CD4-positive, alpha-beta memory T cell (primary cell): ENCODE measurements at regions not wholly inside any gene's neighbourhood (a gene's known extent, or its start where the extent isn't known, plus 50 kb on each side); places are given as distances from the start of the nearest gene placed in this dataset.
"Not testable (repeated sequence)": the region's sequence is repeated elsewhere in the genome, so short reads cannot be mapped to it uniquely, and the experiment has no call there.

Source experiments
- CTCF ChIA-PET: fragments of 350-600 bp; sonication (Branson Sonifier 250); formaldehyde crosslinking; loops from one replicate; lab custom pipeline; 2021; ENCODE audit warnings: inconsistent platforms; ENCODE audit not compliant: partially characterized antibody; lab: Charles Lee
- POLR2A ChIA-PET: fragments of 350-600 bp; sonication (Branson Sonifier 250); formaldehyde crosslinking; loops from one replicate; lab custom pipeline; 2021; ENCODE audit not compliant: partially characterized antibody; lab: Charles Lee
- DNase-seq, 5 donors: peaks; one replicate each; pipeline versions ENCODE4 v3.0.0 to v3.0.0-alpha.2; 2020 to 2022; ENCODE audit warnings: mixed read lengths in 1 of 5
- H3K27ac ChIP-seq: one replicate; pipeline ENCODE4 v1.7.0; 2013; ENCODE audit warnings: low read depth, low read length
- H3K27me3 ChIP-seq: 2 replicates; pipeline ENCODE4 v1.7.0; 2013; ENCODE audit warnings: mild to moderate bottlenecking, low read length, moderate library complexity; ENCODE audit not compliant: insufficient read depth
- H3K36me3 ChIP-seq: 2 replicates; pipeline ENCODE4 v1.7.0; 2013; ENCODE audit warnings: mild to moderate bottlenecking, low read length, moderate library complexity; ENCODE audit not compliant: insufficient read depth
- H3K4me1 ChIP-seq: 2 replicates; pipeline ENCODE4 v1.7.0; 2013; ENCODE audit warnings: mild to moderate bottlenecking, low read length, moderate library complexity; ENCODE audit not compliant: insufficient read depth
- H3K4me3 ChIP-seq, 2 donors: one replicate each; pipeline ENCODE4 v1.7.0; 2013; ENCODE audit warnings: low read length in 2 of 2, mild to moderate bottlenecking in 1 of 2
- H3K9me3 ChIP-seq, 2 donors: one replicate each; pipeline ENCODE4 v1.7.0; 2013; ENCODE audit warnings: low read length in 2 of 2, control low read depth in 1 of 2; ENCODE audit not compliant: control insufficient read depth in 1 of 2
- H3K27ac Mint-ChIP-seq, 7 donors: one replicate each; pipeline ENCODE4 v1.8.0; 2020 to 2021; ENCODE audit warnings: mixed read lengths in 7 of 7, mild to moderate bottlenecking in 6 of 7, inconsistent platforms in 3 of 7, moderate library complexity in 3 of 7
- H3K27me3 Mint-ChIP-seq, 2 donors: one replicate each; pipeline ENCODE4 v1.8.0; 2020 to 2021; ENCODE audit warnings: mixed read lengths in 2 of 2
- H3K36me3 Mint-ChIP-seq, 2 donors: one replicate each; pipeline ENCODE4 v1.8.0; 2020 to 2021; ENCODE audit warnings: mixed read lengths in 2 of 2, inconsistent platforms in 1 of 2, mild to moderate bottlenecking in 1 of 2
- H3K4me1 Mint-ChIP-seq, 4 donors: one replicate each; pipeline ENCODE4 v1.8.0; 2020 to 2021; ENCODE audit warnings: mixed read lengths in 4 of 4, mild to moderate bottlenecking in 1 of 4
- H3K4me3 Mint-ChIP-seq, 8 donors: one replicate each; pipeline ENCODE4 v1.8.0; 2020 to 2021; ENCODE audit warnings: mixed read lengths in 8 of 8, mild to moderate bottlenecking in 7 of 8, moderate library complexity in 6 of 8, inconsistent platforms in 3 of 8
- H3K9me3 Mint-ChIP-seq, 8 donors: one replicate each; pipeline ENCODE4 v1.8.0; 2020 to 2021; ENCODE audit warnings: mixed read lengths in 8 of 8, mild to moderate bottlenecking in 5 of 8, inconsistent platforms in 3 of 8, moderate library complexity in 1 of 8
- intact Hi-C: fragments of 100-400 bp; cut with micrococcal nuclease; formaldehyde crosslinking; loops from one replicate; pipeline ENCODE4 v1.15.1; 2023

DNA sequence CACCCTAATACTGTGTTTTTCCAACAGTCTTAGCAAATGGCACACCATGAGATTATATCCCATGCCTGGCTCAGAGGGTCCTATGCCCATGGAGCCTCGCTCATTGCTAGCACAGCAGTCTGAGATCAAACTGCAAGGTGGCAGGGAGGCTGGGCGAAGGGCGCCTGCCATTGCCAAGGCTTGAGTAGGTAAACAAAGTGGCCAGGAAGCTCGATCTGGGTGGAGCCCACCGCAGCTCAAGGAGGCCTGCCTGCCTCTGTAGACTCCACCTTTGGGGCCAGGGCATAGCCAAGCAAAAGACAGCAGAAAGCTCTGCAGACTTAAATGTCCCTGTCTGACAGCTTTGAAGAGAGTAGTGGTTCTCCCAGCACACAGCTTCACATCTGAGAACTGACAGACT is 188.2 kb upstream of the ADGRL3 start:
- H3K36me3 Mint-ChIP-seq, H3K4me3 ChIP-seq, CTCF ChIA-PET, H3K36me3 ChIP-seq, H3K27me3 Mint-ChIP-seq, H3K4me1 Mint-ChIP-seq, H3K9me3 ChIP-seq, H3K27ac ChIP-seq, H3K4me1 ChIP-seq, POLR2A ChIA-PET, H3K27me3 ChIP-seq, DNase-seq, intact Hi-C loops, H3K4me3 Mint-ChIP-seq, H3K27ac Mint-ChIP-seq: not testable (repeated sequence)
- peaks cover 4 to 37% (median 24%) of the 10 kb centered on the region in 8 donors for H3K9me3 Mint-ChIP-seq

DNA sequence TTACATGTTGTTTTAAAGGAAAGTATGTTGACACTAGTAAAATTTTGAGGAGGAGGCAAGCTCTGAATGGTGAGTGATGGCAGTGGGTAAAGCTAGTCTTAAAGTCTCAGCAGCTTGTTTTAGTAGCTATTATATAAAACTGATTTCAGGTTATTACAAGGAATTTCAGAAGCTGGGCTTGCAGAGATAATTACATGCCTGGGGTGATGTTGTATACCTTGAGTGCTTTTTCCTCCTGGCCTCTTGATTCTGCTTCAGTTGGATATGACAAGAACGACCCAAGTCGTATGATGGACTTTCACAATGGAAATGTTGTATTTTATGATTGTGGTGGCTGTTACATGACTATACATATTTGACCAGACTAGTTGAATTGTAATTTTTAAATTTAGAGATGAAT is 175.5 kb upstream of the ADGRL3 start:
- H3K27me3 Mint-ChIP-seq = no peaks in the 10 kb centered on the region
- no peaks in the 10 kb centered on the region for H3K4me1 Mint-ChIP-seq
- no peaks in the 10 kb centered on the region for H3K9me3 ChIP-seq
- H3K27me3 ChIP-seq = no peaks in the 10 kb centered on the region
- peaks cover 0 to 17% (median 9%) of the 10 kb centered on the region in 8 donors for H3K9me3 Mint-ChIP-seq
- intact Hi-C loops = no loop called here
- ChIA-PET CTCF (no interaction called here), POLR2A (no interaction called here)
- no peaks in the 10 kb centered on the region for H3K4me1 ChIP-seq
- H3K4me3 Mint-ChIP-seq = no peak overlapping the region
- no peak overlapping the region for H3K4me3 ChIP-seq
- DNase-seq = no peak
- H3K36me3 Mint-ChIP-seq = no peaks in the 10 kb centered on the region
- H3K27ac Mint-ChIP-seq = no peak overlapping the region
- no peak overlapping the region for H3K27ac ChIP-seq
- H3K36me3 ChIP-seq = no peaks in the 10 kb centered on the region

GRCh38 chr4:61027939-61028338 is 172.2 kb upstream of the ADGRL3 start:
- ChIA-PET CTCF (no interaction called here), POLR2A (no interaction called here)
- intact Hi-C loops = no loop called here
- Mint-ChIP-seq H3K36me3 (no peaks in the 10 kb centered on the region), H3K4me3 (no peak overlapping the region), H3K9me3 (peaks cover 0 to 12% (median 7%) of the 10 kb centered on the region in 8 donors), H3K4me1 (no peaks in the 10 kb centered on the region), H3K27ac (no peak overlapping the region), H3K27me3 (no peaks in the 10 kb centered on the region)
- no peaks in the 10 kb centered on the region for H3K36me3 ChIP-seq
- no peak overlapping the region for H3K4me3 ChIP-seq
- DNase-seq = no peak
- no peaks in the 10 kb centered on the region for H3K9me3 ChIP-seq
- H3K27me3 ChIP-seq = no peaks in the 10 kb centered on the region
- no peaks in the 10 kb centered on the region for H3K4me1 ChIP-seq
- no peak overlapping the region for H3K27ac ChIP-seq

GRCh38 chr4:61036071-61036684 is 163.9 kb upstream of the ADGRL3 start:
- Histone ChIP-seq H3K27me3 (no peaks in the 10 kb centered on the region), H3K36me3 (no peaks in the 10 kb centered on the region), H3K4me1 (no peaks in the 10 kb centered on the region), H3K4me3 (no peak overlapping the region), H3K27ac (no peak overlapping the region), H3K9me3 (no peaks in the 10 kb centered on the region)
- ChIA-PET CTCF (no interaction called here), POLR2A (no interaction called here)
- Mint-ChIP-seq H3K36me3 (no peaks in the 10 kb centered on the region), H3K4me3 (no peak overlapping the region), H3K27me3 (no peaks in the 10 kb centered on the region), H3K9me3 (peaks cover 0 to 17% (median 7%) of the 10 kb centered on the region in 8 donors), H3K27ac (no peak overlapping the region), H3K4me1 (no peaks in the 10 kb centered on the region)
- intact Hi-C loops = no loop called here
- no peak for DNase-seq

DNA sequence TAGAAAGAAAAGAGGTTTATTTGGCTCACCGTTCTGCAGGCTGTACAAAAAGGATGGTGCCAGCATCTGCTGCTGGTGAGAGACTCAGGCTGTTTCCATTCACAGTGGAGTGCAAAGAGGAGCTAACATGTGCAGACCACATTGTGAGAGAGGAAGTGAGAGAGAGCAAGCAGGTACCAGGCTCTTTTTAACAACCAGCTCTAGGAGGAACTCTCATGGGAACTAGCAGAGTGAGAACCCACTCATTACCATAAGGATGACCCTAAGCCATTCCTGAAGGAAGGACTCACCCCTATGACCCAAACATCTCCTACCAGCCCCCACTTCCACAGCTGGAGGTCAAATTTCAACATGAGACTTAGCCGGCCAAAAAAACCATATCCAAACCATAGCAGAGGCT is 158.6 kb upstream of the ADGRL3 start:
- Mint-ChIP-seq H3K27me3 (no peaks in the 10 kb centered on the region), H3K27ac (no peak overlapping the region), H3K36me3 (no peaks in the 10 kb centered on the region), H3K4me1 (no peaks in the 10 kb centered on the region), H3K4me3 (no peak overlapping the region), H3K9me3 (peaks cover 1 to 20% (median 11%) of the 10 kb centered on the region in 8 donors)
- ChIA-PET CTCF (no interaction called here), POLR2A (no interaction called here)
- H3K4me1 ChIP-seq = no peaks in the 10 kb centered on the region
- H3K4me3 ChIP-seq = no peak overlapping the region
- no peaks in the 10 kb centered on the region for H3K9me3 ChIP-seq
- H3K27ac ChIP-seq = no peak overlapping the region
- intact Hi-C loops = no loop called here
- DNase-seq = no peak
- no peaks in the 10 kb centered on the region for H3K27me3 ChIP-seq
- no peaks in the 10 kb centered on the region for H3K36me3 ChIP-seq

GRCh38 chr4:61044837-61045236 is 155.3 kb upstream of the ADGRL3 start:
- Histone ChIP-seq H3K4me3 (no peak overlapping the region), H3K27ac (no peak overlapping the region), H3K9me3 (no peaks in the 10 kb centered on the region), H3K4me1 (no peaks in the 10 kb centered on the region), H3K36me3 (no peaks in the 10 kb centered on the region), H3K27me3 (no peaks in the 10 kb centered on the region)
- DNase-seq = no peak
- peaks cover 0 to 18% (median 8%) of the 10 kb centered on the region in 8 donors for H3K9me3 Mint-ChIP-seq
- no peaks in the 10 kb centered on the region for H3K27me3 Mint-ChIP-seq
- no peaks in the 10 kb centered on the region for H3K4me1 Mint-ChIP-seq
- H3K27ac Mint-ChIP-seq = no peak overlapping the region
- CTCF ChIA-PET = no interaction called here
- intact Hi-C loops = no loop called here
- no peaks in the 10 kb centered on the region for H3K36me3 Mint-ChIP-seq
- no peak overlapping the region for H3K4me3 Mint-ChIP-seq
- POLR2A ChIA-PET = no interaction called here

DNA sequence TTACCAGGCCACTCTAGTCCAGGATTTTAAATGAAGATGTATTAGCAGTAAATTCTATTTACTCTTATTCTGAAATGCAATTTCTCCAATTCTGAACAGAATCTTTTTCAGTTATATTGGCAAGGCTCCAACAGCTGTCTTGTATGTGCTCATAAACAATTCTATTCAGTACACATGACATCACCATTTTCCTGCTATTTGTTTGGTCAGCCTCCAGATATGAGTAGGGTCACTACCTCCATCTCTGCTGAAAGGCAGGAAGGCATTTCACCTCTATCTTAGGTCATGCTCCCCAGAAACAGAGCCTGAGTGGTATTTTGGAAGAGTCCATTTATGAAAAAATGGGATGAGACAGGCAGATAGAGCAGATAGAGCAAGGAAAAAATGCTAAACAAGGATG is 151.1 kb upstream of the ADGRL3 start:
- CTCF ChIA-PET = no interaction called here

DNA sequence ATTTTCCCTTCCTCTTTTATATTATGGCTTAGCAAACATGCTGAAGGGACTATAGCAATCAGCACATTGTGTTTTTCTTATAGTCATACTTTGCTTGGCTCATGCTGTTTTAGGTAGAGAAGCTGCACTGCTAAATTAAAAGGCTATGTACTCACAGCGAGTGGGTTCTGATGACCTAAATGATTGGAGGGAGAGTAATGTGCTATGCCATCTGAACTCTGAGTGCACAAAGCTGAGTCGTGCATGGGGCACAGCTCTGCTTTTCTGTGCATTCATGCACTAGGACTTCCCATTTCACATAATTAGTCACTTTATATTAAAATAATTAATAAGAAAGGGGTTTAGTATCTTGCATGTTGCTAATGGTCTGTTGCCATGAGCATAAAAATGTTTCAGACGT is 132.7 kb upstream of the ADGRL3 start:
- POLR2A ChIA-PET = no interaction called here
- CTCF ChIA-PET = no interaction called here
- no peaks in the 10 kb centered on the region for H3K27me3 Mint-ChIP-seq
- no peak for DNase-seq
- H3K36me3 Mint-ChIP-seq = no peaks in the 10 kb centered on the region
- H3K9me3 Mint-ChIP-seq = peaks cover 3 to 19% (median 10%) of the 10 kb centered on the region in 8 donors
- no peaks in the 10 kb centered on the region for H3K36me3 ChIP-seq
- no peak overlapping the region for H3K27ac ChIP-seq
- no peak overlapping the region for H3K27ac Mint-ChIP-seq
- H3K4me3 ChIP-seq = no peak overlapping the region
- intact Hi-C loops = no loop called here
- no peaks in the 10 kb centered on the region for H3K9me3 ChIP-seq
- H3K27me3 ChIP-seq = no peaks in the 10 kb centered on the region
- no peaks in the 10 kb centered on the region for H3K4me1 Mint-ChIP-seq
- H3K4me1 ChIP-seq = no peaks in the 10 kb centered on the region
- H3K4me3 Mint-ChIP-seq = no peak overlapping the region

More for the DNA sequence above, 151.1 kb upstream of the ADGRL3 start:
- H3K4me1 Mint-ChIP-seq = no peaks in the 10 kb centered on the region
- peaks cover 0 to 21% (median 6%) of the 10 kb centered on the region in 8 donors for H3K9me3 Mint-ChIP-seq
- no peaks in the 10 kb centered on the region for H3K27me3 Mint-ChIP-seq
- Histone ChIP-seq H3K9me3 (no peaks in the 10 kb centered on the region), H3K27me3 (no peaks in the 10 kb centered on the region), H3K4me3 (no peak overlapping the region), H3K36me3 (no peaks in the 10 kb centered on the region), H3K27ac (no peak overlapping the region), H3K4me1 (no peaks in the 10 kb centered on the region)
- DNase-seq = no peak
- POLR2A ChIA-PET = no interaction called here
- intact Hi-C loops = no loop called here
- no peaks in the 10 kb centered on the region for H3K36me3 Mint-ChIP-seq
- no peak overlapping the region for H3K4me3 Mint-ChIP-seq
- H3K27ac Mint-ChIP-seq = no peak overlapping the region
